GM12878 (cell line): ENCODE measurements at regions not wholly inside any gene's neighbourhood (a gene's known extent, or its start where the extent isn't known, plus 50 kb on each side); places are given as distances from the start of the nearest gene placed in this dataset.

Experiments
- ATAC-seq: fragments of 200-7000 bp; cut with Tn5 transposase; 3 replicates; pipeline ENCODE4 v1.9.1; 2020; ENCODE audit warnings: mild to moderate bottlenecking, moderate library complexity
- BruUV-seq: library from RNA; stranded (reverse); fragments of 400-500 nt; replicated peaks from 2 replicates; lab custom pipeline; 2021; lab: Mats Ljungman, UMichigan
- CTCF ChIA-PET: fragments of 300-600 bp; sonication (Branson Sonifier 250); formaldehyde crosslinking; extraction: SDS; loops from one replicate; lab custom pipeline; 2021; ENCODE audit warnings: inconsistent platforms; lab: Yijun Ruan, JAX
- POLR2A ChIA-PET: fragments of 350-600 bp; formaldehyde crosslinking; extraction: SDS; loops from one replicate; lab custom pipeline; 2021; ENCODE audit warnings: inconsistent platforms; lab: Charles Lee
- RAD21 ChIA-PET: fragments of 300-600 bp; sonication (Branson Sonifier 250); formaldehyde crosslinking; loops from one replicate; lab custom pipeline; 2023; ENCODE audit warnings: antibody characterized with exemption; ENCODE audit not compliant: unreplicated experiment; lab: Charles Lee
- SMC1A ChIA-PET: fragments of 300-600 bp; sonication (Branson Sonifier 250); formaldehyde crosslinking; loops from one replicate; lab custom pipeline; 2023; ENCODE audit not compliant: unreplicated experiment, uncharacterized antibody; lab: Charles Lee
- DNase-seq: peaks from one replicate; pipeline ENCODE4 v3.0.0-alpha.2; 2011; ENCODE audit warnings: low read depth, low spot score
- FAIRE-seq: peaks from 3 replicates; lab custom pipeline; 2011; peaks lifted over from hg19 to GRCh38; lab: Jason Lieb, UNC
- H2AFZ ChIP-seq: 2 replicates; pipeline ENCODE4 v1.6.0; 2011; ENCODE audit warnings: low read depth, low read length, control low read depth; ENCODE audit not compliant: control insufficient read depth
- H3K27ac ChIP-seq: 2 replicates; pipeline ENCODE4 v1.5.1; 2011; ENCODE audit warnings: control low read depth; ENCODE audit not compliant: control insufficient read depth, insufficient read depth
- H3K27me3 ChIP-seq, 2 experiments: replicated peaks in 1 of 2; 2 replicates each; pipeline versions ENCODE4 v1.6.0 to v1.6.1; 2011; ENCODE audit warnings: low read length in 1 of 2; ENCODE audit not compliant: control insufficient read depth in 2 of 2, insufficient read depth in 2 of 2
- H3K36me3 ChIP-seq, 2 experiments: 2 replicates each; pipeline ENCODE4 v1.5.1; 2011; ENCODE audit warnings: low read length in 1 of 2; ENCODE audit not compliant: control insufficient read depth in 2 of 2, insufficient read depth in 2 of 2
- H3K4me1 ChIP-seq: 2 replicates; pipeline ENCODE4 v1.6.1; 2011; ENCODE audit warnings: mild to moderate bottlenecking, low read length, moderate library complexity, mixed read lengths; ENCODE audit not compliant: control insufficient read depth, insufficient read depth
- H3K4me2 ChIP-seq: 2 replicates; pipeline ENCODE4 v1.6.0; 2011; ENCODE audit warnings: control low read depth; ENCODE audit not compliant: control insufficient read depth, insufficient read depth
- H3K4me3 ChIP-seq: fragments of 200-600 bp; sonication (generic); 2 replicates; pipeline ENCODE4 v1.5.1; 2016
- H3K79me2 ChIP-seq: 2 replicates; pipeline ENCODE4 v1.6.0; 2011; ENCODE audit warnings: low read length; ENCODE audit not compliant: control insufficient read depth, insufficient read depth
- H3K9ac ChIP-seq: 2 replicates; pipeline ENCODE4 v1.8.0; 2011; ENCODE audit warnings: low read length, control low read depth, mixed read lengths; ENCODE audit not compliant: control insufficient read depth, insufficient read depth
- H3K9me3 ChIP-seq: replicated peaks from 3 replicates; pipeline ENCODE4 v1.5.1; 2011; ENCODE audit warnings: mild to moderate bottlenecking, low read length; ENCODE audit not compliant: control insufficient read depth, insufficient read depth
- H4K20me1 ChIP-seq: 2 replicates; pipeline ENCODE4 v1.6.0; 2011; ENCODE audit not compliant: control insufficient read depth, insufficient read depth
- EED ChIP-seq: sonication (generic); IDR thresholded peaks from 2 replicates; pipeline ENCODE4 v1.6.1; 2016; ENCODE audit warnings: antibody characterized with exemption, low read depth
- FOS ChIP-seq: IDR thresholded peaks from 3 replicates; pipeline ENCODE4 v1.6.1; 2011; ENCODE audit warnings: borderline replicate concordance; ENCODE audit not compliant: insufficient read length; ENCODE audit errors: extremely low read depth
- IKZF2 ChIP-seq, 2 experiments: fragments of 450-650 bp; IDR thresholded peaks; 2 replicates each; pipeline ENCODE4 v1.6.1; 2017; ENCODE audit warnings: mild to moderate bottlenecking in 2 of 2, moderate library complexity in 2 of 2
- MTA2 ChIP-seq: fragments of 450-650 bp; IDR thresholded peaks from 2 replicates; pipeline ENCODE4 v1.6.1; 2016; ENCODE audit warnings: low read depth, mild to moderate bottlenecking, moderate library complexity
- POLR2A ChIP-seq: IDR thresholded peaks from 2 replicates; pipeline ENCODE4 v1.6.1; 2011; ENCODE audit warnings: low read depth, mild to moderate bottlenecking, low read length
- POLR2AphosphoS2 ChIP-seq: IDR thresholded peaks from 2 replicates; pipeline ENCODE4 v1.6.1; 2011; ENCODE audit warnings: low read depth, mild to moderate bottlenecking, low read length, improper control_type of control experiment, moderate library complexity
- POU2F2 ChIP-seq: IDR thresholded peaks from 3 replicates; pipeline ENCODE4 v1.6.1; 2011; ENCODE audit warnings: low read depth, mild to moderate bottlenecking, low read length, borderline replicate concordance
- RAD51 ChIP-seq: fragments of 450-650 bp; IDR thresholded peaks from 2 replicates; pipeline ENCODE4 v1.6.1; 2016; ENCODE audit warnings: moderate library complexity, mild to moderate bottlenecking, inconsistent platforms
- TARDBP ChIP-seq: IDR thresholded peaks from 2 replicates; pipeline ENCODE4 v1.6.1; 2016; ENCODE audit warnings: borderline replicate concordance
- ZBED1 ChIP-seq: IDR thresholded peaks from 2 replicates; pipeline ENCODE4 v1.6.1; 2016; ENCODE audit warnings: borderline replicate concordance
- WGBS: methylation state at CpG from one replicate; pipeline ENCODE4 v1.1.6; 2016; ENCODE audit warnings: low lambda C conversion rate; ENCODE audit not compliant: insufficient replicate concordance, insufficient coverage; ENCODE audit errors: missing lambda C conversion rate; 5-methylcytosine and 5-hydroxymethylcytosine counted together
- in situ Hi-C: fragments of 300-500 bp; cut with MboI; formaldehyde crosslinking; loops from 9 replicates; pipeline ENCODE4 v1.14.3; 2018; ENCODE audit warnings: mixed read lengths
- intact Hi-C: fragments of 100-400 bp; cut with micrococcal nuclease; formaldehyde crosslinking; loops from one replicate; pipeline ENCODE4 v1.14.2; 2022; ENCODE audit not compliant: unreplicated experiment
- TF ChIP-seq, protein P1 (sequence below): fragments of 450-650 bp; IDR thresholded peaks from 2 replicates; pipeline ENCODE4 v1.6.1; 2017; ENCODE audit warnings: mild to moderate bottlenecking, low read depth, inconsistent platforms; ENCODE audit not compliant: poor library complexity, severe bottlenecking

DNA sequence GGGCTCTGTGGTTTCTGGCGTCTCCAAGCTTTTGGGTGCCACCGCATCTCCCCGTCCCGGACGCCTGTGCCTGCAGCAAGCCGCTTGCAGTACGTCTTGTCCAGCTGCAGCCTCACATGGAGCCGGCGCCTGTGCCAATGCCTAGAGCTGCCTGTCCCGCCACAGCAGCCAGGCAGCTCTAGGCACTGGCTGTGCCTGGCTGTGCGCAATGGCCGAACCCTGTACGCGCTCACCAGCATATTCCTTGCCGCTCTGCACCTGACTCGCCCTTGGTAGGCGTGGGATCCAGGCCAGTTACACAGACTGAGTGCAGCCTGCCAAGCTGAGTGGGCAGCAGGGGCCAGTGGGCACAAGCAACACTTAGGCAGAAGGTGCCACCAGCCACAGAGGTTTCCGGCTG, 381.2 kb upstream of the SORCS1 start:
- ChIA-PET POLR2A (no interaction called here), SMC1A (interaction anchor here (0.9 to 2.5 kb wide), 4 partner anchors 10 to 269 kb away, joined by 3 to 10 read pairs (median 4); no protein-coding TSS in a partner anchor), CTCF (interaction anchor here (0.7 to 1.5 kb wide), 3 partner anchors 137 to 659 kb away, joined by 3 to 5 read pairs (median 4); no protein-coding TSS in a partner anchor), RAD21 (interaction anchor here (0.6 kb wide), 1 partner anchor 375 kb away, joined by 3 read pairs; no protein-coding TSS in a partner anchor)
- no peak overlapping the region for H3K27ac ChIP-seq
- H3K4me1 ChIP-seq: no peaks in the 10 kb centered on the region
- H3K9ac ChIP-seq: no peak overlapping the region
- ATAC-seq (no peak), DNase-seq (no peak), FAIRE-seq (no peak)
- no peak overlapping the region for H3K4me2 ChIP-seq
- no peak overlapping the region for H3K4me3 ChIP-seq
- no peaks in the 10 kb centered on the region for H3K36me3 ChIP-seq
- TF ChIP-seq POLR2A: no peak
- TF ChIP-seq IKZF2 (IDR thresholded peaks at IDR 0.05): no peak
- no peak for TF ChIP-seq TARDBP
- TF ChIP-seq EED: no peak
- no peak for TF ChIP-seq POLR2AphosphoS2
- TF ChIP-seq ZBED1: no peak
- TF ChIP-seq FOS: no peak
- TF ChIP-seq MTA2: no peak
- TF ChIP-seq, protein P1, sequence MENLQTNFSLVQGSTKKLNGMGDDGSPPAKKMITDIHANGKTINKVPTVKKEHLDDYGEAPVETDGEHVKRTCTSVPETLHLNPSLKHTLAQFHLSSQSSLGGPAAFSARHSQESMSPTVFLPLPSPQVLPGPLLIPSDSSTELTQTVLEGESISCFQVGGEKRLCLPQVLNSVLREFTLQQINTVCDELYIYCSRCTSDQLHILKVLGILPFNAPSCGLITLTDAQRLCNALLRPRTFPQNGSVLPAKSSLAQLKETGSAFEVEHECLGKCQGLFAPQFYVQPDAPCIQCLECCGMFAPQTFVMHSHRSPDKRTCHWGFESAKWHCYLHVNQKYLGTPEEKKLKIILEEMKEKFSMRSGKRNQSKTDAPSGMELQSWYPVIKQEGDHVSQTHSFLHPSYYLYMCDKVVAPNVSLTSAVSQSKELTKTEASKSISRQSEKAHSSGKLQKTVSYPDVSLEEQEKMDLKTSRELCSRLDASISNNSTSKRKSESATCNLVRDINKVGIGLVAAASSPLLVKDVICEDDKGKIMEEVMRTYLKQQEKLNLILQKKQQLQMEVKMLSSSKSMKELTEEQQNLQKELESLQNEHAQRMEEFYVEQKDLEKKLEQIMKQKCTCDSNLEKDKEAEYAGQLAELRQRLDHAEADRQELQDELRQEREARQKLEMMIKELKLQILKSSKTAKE: no peak
- TF ChIP-seq RAD51: no peak
- no peak for TF ChIP-seq POU2F2
- no peak overlapping the region for H2AFZ ChIP-seq
- H3K9me3 ChIP-seq: no peaks in the 10 kb centered on the region
- BruUV-seq: no TSS peak
- no peaks in the 10 kb centered on the region for H3K79me2 ChIP-seq
- 69% methylated on average over 17 of the region's 18 CpGs for WGBS
- no peaks in the 10 kb centered on the region for H4K20me1 ChIP-seq
- H3K27me3 ChIP-seq: no peaks in the 10 kb centered on the region
- in situ Hi-C loops: no loop called here
- intact Hi-C loops: no loop called here
